T-helper 2 cell treated with Interferon-gamma antibody and Interleukin-4, amounts not matched to agents 5 μg/mL and 100 μg/mL, for 36 hours (primary cell): ENCODE measurements at regions not wholly inside any gene's neighbourhood (a gene's known extent, or its start where the extent isn't known, plus 50 kb on each side); places are given as distances from the start of the nearest gene placed in this dataset.
A peak's percentile ranks its signal among the peaks of the same experiment; 100 is the strongest.

ENCODE experiments used
- DNase-seq: peaks from one replicate; pipeline ENCODE4 v3.0.0; 2021; ENCODE audit warnings: low spot score
- H3K27ac Mint-ChIP-seq: one replicate; pipeline ENCODE4 v1.8.0; 2021; ENCODE audit warnings: mild to moderate bottlenecking, mixed read lengths
- H3K27me3 Mint-ChIP-seq: one replicate; pipeline ENCODE4 v1.8.0; 2021; ENCODE audit warnings: low read depth, mixed read lengths
- H3K36me3 Mint-ChIP-seq: one replicate; pipeline ENCODE4 v1.8.0; 2021; ENCODE audit warnings: low read depth, mixed read lengths
- H3K4me1 Mint-ChIP-seq: one replicate; pipeline ENCODE4 v1.8.0; 2021; ENCODE audit warnings: low read depth, mixed read lengths
- H3K4me3 Mint-ChIP-seq: one replicate; pipeline ENCODE4 v1.8.0; 2022; ENCODE audit warnings: mild to moderate bottlenecking, moderate library complexity, mixed read lengths
- H3K9me3 Mint-ChIP-seq: one replicate; pipeline ENCODE4 v1.8.0; 2021; ENCODE audit warnings: mixed read lengths

DNA sequence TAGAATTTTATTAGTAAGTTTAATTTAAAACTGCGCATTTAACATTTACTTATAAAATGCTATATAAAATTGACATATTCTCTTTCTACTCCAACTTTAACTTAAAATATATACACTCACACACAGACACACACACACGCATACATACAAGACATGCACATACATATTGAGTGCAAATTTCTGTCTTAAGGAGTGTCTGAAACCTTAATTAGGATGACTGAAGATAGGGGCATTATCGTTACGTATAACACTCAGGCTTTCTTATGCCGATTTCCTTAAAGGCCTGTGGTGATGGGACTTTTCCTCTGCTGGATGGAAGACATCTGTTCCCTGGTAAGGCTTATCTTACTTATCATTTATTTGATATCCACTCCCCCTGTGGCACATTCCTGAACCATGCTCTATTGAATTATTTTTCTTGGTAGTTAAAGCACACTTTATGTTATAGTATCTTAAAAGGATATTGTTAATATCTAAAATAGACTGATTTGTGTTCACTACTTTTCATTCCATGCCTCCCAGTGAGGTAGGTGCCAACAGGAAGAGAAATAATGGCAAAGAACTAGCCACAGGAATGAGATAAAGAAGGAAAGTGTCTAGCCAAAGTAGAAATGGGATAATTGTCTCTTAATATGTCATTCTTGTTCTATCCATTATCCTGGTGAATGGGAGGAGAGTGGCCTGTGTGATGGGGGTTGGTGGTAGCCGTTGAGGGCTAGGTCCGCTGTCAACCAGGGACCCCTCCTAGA lies 92.9 kb upstream of the GPRIN3 start:
- Mint-ChIP-seq H3K9me3 (no peaks in the 10 kb centered on the region), H3K27me3 (no peaks in the 10 kb centered on the region), H3K4me1 (no peaks in the 10 kb centered on the region), H3K4me3 (no peak overlapping the region), H3K27ac (no peak overlapping the region), H3K36me3 (no peaks in the 10 kb centered on the region)
- no peak for DNase-seq

DNA sequence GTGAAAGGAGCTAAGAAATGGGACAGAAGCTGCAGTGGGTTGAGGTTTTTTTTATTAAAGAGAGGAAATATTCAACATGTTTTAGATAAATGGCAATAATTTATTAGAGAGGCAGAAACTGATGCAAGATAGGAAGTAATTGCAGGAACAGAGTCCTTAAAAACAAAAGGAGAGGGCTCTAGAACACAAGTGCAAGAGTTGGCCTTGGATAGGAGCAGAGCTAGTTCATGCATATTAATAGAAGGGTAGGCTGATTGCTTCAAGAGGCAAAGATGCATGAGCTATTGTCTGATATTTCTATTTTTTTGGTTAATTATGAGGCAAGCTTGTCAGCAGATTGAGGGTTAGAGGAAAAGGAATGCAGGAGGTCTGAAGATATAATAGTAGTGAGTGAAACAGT lies 91.0 kb upstream of the GPRIN3 start:
- no peak for DNase-seq
- H3K27ac Mint-ChIP-seq = no peak overlapping the region
- H3K9me3 Mint-ChIP-seq = no peaks in the 10 kb centered on the region
- peaks cover 1% of the 10 kb centered on the region for H3K27me3 Mint-ChIP-seq
- H3K4me1 Mint-ChIP-seq = no peaks in the 10 kb centered on the region
- H3K4me3 Mint-ChIP-seq = no peak overlapping the region
- H3K36me3 Mint-ChIP-seq = no peaks in the 10 kb centered on the region

DNA sequence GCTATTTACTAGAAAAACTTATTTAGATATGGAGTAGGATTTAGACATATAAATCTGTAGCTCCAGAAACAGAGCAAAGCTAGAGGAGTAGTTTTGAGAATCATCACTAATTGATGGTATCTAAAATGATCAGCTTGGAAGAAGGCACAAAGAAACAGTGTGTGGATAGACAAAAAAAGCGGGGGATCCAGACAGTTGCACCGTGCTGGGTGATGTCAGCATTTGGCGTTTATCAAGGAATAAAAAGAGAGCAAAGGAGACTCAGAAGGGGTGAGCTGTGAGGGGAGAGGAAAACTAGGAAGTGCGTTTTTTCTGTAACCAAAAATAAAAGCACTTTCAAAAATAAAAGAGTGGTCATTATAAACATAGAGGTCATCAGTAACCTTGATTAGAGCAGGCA lies 90.5 kb upstream of the GPRIN3 start:
- Mint-ChIP-seq H3K4me1 (no peaks in the 10 kb centered on the region), H3K9me3 (no peaks in the 10 kb centered on the region), H3K27ac (no peak overlapping the region), H3K36me3 (no peaks in the 10 kb centered on the region), H3K4me3 (no peak overlapping the region), H3K27me3 (peaks cover 1% of the 10 kb centered on the region)
- no peak for DNase-seq

DNA sequence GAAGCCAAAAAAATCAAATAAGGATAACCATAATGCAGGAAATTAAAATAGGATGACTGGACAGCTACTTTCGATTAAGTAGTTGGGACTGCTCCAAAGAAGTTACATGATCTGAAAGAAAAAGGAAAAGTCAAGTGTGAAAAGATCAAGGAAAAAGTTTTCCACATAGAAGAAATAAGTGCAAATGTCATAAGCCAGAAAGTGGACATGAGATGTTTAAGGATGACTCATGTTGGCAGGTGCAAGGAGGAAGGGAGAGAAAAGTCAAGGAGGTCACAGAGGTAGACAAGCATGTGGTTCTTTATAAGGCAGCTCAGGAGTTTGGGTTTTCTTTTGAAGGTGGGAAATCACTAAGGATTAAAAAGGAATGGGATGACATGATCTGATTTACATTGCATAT lies 89.8 kb upstream of the GPRIN3 start:
- Mint-ChIP-seq H3K36me3 (no peaks in the 10 kb centered on the region), H3K4me1 (no peaks in the 10 kb centered on the region), H3K4me3 (no peak overlapping the region), H3K9me3 (no peaks in the 10 kb centered on the region), H3K27me3 (peaks cover 2% of the 10 kb centered on the region), H3K27ac (no peak overlapping the region)
- DNase-seq = no peak

DNA sequence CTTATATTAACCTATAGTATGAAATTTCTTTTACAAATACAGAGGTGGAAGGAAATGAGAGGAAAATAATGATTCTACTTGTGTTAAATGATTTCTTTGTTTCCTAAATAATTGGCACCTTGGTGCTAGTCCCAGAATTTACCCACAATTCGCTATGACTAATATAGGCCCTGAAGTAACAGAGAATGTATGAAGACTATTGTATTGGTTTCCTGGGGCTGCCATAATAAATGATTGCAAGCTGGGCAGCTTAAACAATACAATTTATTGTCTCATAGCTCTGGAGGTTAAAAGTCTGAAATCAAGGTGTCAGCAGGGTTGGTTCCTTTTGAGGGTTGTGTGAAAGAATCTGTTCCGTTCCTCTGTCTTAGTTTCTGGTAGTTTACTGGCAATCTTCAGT lies 74.8 kb upstream of the GPRIN3 start:
- Mint-ChIP-seq H3K4me1 (no peaks in the 10 kb centered on the region), H3K27me3 (peaks cover 23% of the 10 kb centered on the region), H3K4me3 (no peak overlapping the region), H3K9me3 (no peaks in the 10 kb centered on the region), H3K36me3 (no peaks in the 10 kb centered on the region), H3K27ac (no peak overlapping the region)
- DNase-seq = no peak

DNA sequence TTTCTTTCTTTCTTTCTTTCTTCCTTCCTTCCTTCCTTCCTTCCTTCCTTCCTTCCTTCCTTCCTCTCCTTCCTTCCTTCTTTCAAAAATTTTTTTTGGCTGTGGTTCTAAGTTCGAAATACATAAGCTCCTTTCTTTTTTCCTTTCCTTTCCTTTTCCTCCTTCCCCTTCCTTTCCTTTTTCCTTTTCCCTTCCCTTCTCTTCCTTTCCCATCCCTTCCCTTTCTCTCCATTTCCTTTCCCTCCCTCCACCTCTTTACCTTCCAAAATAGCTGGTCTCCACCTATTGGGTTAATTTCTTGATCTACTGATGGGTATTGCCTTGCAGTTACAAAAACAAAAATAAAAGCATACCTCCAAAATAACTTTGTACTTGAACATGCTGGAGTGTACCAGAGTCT lies 73.4 kb upstream of the GPRIN3 start:
- no peak for DNase-seq
- H3K36me3 Mint-ChIP-seq = no peaks in the 10 kb centered on the region
- peaks cover 2% of the 10 kb centered on the region for H3K4me1 Mint-ChIP-seq
- no peak overlapping the region for H3K4me3 Mint-ChIP-seq
- no peaks in the 10 kb centered on the region for H3K9me3 Mint-ChIP-seq
- H3K27me3 Mint-ChIP-seq = peaks cover 19% of the 10 kb centered on the region
- H3K27ac Mint-ChIP-seq = no peak overlapping the region

DNA sequence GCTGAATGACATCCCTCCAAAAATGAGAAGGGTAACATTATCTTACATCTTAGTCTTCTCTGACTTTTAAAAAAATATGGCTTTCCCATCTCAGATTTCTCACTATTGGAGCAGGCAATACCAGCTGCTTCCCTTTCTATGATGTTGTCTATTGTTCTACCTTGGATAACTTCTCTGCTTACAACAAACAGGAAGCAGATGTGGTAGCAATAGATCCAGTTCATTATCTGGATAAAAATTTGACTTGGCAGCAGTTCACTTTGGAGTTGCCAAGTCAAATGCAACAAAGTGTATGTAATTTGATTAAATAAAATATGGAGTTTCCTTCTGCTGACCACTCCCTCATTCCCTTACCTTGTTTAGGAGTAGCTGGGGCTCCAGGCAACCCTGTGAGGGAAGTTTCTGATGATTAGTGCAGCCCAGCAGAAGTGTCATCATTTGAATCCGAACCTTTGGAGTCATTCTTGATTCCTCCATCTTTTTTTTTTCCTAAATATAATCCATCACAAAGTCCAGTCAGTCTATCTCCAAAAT lies 72.0 kb upstream of the GPRIN3 start:
- peaks cover 16% of the 10 kb centered on the region for H3K27me3 Mint-ChIP-seq

DNA sequence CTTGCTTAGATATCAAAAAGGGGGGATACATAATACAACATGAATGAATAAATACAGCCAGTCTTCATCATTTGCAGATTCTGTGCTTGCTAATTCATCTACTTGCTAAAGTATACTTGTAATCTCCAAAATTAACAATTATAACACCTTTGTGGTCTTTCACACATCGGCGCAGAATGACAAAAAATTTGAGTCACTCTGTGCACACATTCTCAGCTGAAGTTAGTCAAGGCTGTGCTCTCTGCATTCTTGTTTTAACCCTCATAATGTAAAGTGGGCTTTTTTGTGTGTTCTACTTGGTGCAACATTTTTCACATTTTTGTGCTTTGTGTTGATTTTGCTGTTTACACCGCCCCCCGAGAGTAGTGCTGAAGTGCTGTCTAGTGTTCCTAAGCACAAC lies 65.8 kb upstream of the GPRIN3 start:
- DNase-seq = no peak
- peaks cover 8% of the 10 kb centered on the region for H3K9me3 Mint-ChIP-seq
- no peak overlapping the region for H3K4me3 Mint-ChIP-seq
- peaks cover 9% of the 10 kb centered on the region for H3K27me3 Mint-ChIP-seq
- H3K27ac Mint-ChIP-seq = no peak overlapping the region
- no peaks in the 10 kb centered on the region for H3K36me3 Mint-ChIP-seq
- H3K4me1 Mint-ChIP-seq = peaks cover 2% of the 10 kb centered on the region

More for the DNA sequence above, 72.0 kb upstream of the GPRIN3 start:
- no peak overlapping the region for H3K4me3 Mint-ChIP-seq
- no peaks in the 10 kb centered on the region for H3K36me3 Mint-ChIP-seq
- no peak overlapping the region for H3K27ac Mint-ChIP-seq
- peaks cover 2% of the 10 kb centered on the region for H3K4me1 Mint-ChIP-seq
- no peaks in the 10 kb centered on the region for H3K9me3 Mint-ChIP-seq
- no peak for DNase-seq

DNA sequence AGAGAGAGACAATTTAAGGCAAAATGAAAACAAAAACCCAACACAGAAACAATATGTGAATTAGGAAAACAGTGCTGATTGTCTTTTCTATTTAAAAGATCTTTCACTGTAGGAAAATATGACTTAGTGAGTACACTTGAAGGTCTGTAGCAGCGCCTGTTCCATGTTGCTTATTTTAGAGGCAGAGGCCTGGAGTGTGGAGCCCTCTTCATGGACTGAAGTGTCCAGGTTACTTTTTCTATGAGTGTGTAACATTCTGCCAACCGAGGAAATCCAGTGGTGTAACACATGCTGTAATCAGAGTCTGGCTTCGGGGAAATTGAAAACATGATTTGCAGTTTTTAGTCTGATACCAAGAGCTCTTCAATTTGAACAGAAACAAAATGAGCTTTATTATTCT lies 64.0 kb upstream of the GPRIN3 start:
- H3K4me1 Mint-ChIP-seq = peaks cover 8% of the 10 kb centered on the region
- no peak overlapping the region for H3K27ac Mint-ChIP-seq
- peaks cover 16% of the 10 kb centered on the region for H3K9me3 Mint-ChIP-seq
- peaks cover 3% of the 10 kb centered on the region for H3K36me3 Mint-ChIP-seq
- DNase-seq = no peak
- H3K4me3 Mint-ChIP-seq = no peak overlapping the region
- peaks cover 3% of the 10 kb centered on the region for H3K27me3 Mint-ChIP-seq

DNA sequence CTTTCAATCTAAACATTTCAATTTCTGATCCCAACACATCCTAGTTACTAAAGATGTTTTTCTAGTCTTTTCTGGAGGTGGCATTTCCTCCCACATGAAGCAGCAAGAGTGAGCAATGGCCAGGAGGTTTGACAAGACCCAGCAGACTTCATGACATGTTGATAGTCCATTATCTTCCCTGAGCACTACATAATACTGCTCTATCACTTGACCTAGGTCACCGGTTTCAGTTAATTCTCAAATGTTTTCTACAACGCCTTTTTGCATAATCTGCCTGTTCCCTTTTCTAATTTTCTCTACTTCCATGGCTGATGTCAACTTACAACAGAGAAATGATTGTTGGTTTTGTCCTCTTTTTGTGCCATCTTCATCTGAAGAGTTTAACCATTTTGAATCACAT lies 62.0 kb upstream of the GPRIN3 start:
- Mint-ChIP-seq H3K27me3 (peaks cover 3% of the 10 kb centered on the region), H3K36me3 (peaks cover 4% of the 10 kb centered on the region), H3K27ac (no peak overlapping the region), H3K4me3 (no peak overlapping the region), H3K4me1 (peaks cover 18% of the 10 kb centered on the region), H3K9me3 (peaks cover 24% of the 10 kb centered on the region)
- DNase-seq = no peak

DNA sequence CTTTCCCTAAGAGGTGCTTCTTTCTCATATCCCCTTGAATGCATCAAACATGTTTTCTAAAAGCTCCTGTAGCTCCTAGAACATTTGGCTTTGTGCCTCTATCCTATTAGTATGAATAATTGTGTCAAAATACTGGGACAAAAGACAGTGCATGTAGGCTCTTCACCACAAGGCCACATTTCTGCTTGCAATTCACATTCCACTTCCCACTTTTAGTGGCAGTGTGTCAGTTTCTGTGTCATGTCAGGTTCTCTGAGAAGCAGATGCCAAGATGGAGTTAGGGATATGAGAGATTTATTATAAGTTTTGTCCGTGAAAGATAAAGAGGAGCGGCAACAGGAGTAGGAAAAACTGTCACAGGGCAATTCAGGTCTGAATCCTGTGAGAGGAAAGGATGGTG lies 61.3 kb upstream of the GPRIN3 start:
- H3K4me3 Mint-ChIP-seq = no peak overlapping the region
- H3K9me3 Mint-ChIP-seq = peaks cover 27% of the 10 kb centered on the region
- no peak for DNase-seq
- H3K4me1 Mint-ChIP-seq = peaks cover 18% of the 10 kb centered on the region
- peaks cover 4% of the 10 kb centered on the region for H3K36me3 Mint-ChIP-seq
- H3K27ac Mint-ChIP-seq = no peak overlapping the region
- peaks cover 3% of the 10 kb centered on the region for H3K27me3 Mint-ChIP-seq

DNA sequence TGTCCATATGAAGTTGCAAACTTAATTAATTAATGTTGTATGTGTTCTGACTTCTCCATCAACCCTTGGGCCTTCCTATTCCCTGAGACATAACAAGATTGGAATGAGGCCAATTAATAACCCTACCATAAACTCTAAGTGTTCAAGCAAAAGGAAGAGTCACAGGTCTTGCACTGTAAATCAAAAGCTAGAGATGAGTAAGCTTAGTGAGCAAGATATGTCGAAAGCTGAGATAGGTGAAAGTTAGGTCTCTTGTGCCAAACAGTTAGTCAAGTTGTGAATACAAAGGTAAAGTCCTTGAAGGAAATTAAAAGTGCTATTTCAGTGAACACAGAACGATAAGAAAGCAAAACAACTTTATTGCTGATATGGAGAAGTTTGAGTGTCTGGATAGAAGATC lies 58.2 kb upstream of the GPRIN3 start:
- peaks cover 27% of the 10 kb centered on the region for H3K9me3 Mint-ChIP-seq
- peaks cover 3% of the 10 kb centered on the region for H3K27me3 Mint-ChIP-seq
- peak overlapping the region; percentile 0 for H3K4me3 Mint-ChIP-seq
- no peak overlapping the region for H3K27ac Mint-ChIP-seq
- H3K36me3 Mint-ChIP-seq = peaks cover 4% of the 10 kb centered on the region
- DNase-seq = no peak
- H3K4me1 Mint-ChIP-seq = peaks cover 18% of the 10 kb centered on the region

DNA sequence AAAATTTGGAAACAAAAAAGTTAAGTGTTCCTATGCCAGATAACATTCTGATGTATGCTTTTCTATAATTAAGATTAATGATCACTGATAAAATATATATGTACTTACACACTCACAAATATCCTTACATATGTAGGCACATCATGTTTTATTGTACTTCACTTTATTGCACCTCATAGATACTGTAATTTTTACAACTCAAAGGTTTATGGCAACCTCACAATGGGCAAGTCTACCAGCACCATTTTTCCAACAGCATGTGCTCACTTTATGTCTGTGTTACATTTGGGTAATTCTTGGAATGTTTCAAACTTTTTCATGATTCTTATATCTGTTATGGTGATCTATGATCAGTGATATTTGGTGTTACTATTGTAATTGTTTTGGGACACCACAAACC lies 57.8 kb upstream of the GPRIN3 start:
- Mint-ChIP-seq H3K36me3 (peaks cover 4% of the 10 kb centered on the region), H3K9me3 (peaks cover 27% of the 10 kb centered on the region), H3K4me1 (peaks cover 18% of the 10 kb centered on the region), H3K4me3 (no peak overlapping the region), H3K27ac (no peak overlapping the region), H3K27me3 (peaks cover 3% of the 10 kb centered on the region)
- no peak for DNase-seq

DNA sequence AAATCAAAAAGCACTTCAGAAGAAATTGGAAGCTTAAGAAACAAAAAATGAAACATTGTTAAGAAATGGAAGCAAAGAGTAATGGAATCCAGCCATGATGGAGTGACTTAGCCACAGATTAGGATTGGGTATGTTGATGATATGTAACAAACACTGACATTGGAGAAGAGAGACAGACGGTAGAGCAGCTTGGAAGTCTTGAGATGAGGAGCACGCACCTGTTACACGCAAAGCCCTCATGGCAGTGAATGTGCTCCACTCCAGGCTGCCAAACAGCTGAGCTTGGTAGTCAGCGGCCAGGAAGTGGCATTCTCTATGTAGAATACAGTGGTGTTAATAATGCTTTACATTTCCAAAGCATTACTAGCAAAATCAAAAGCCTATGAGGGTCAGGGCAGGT lies 56.9 kb upstream of the GPRIN3 start:
- peaks cover 4% of the 10 kb centered on the region for H3K36me3 Mint-ChIP-seq
- DNase-seq = no peak
- peaks cover 8% of the 10 kb centered on the region for H3K27me3 Mint-ChIP-seq
- H3K27ac Mint-ChIP-seq = no peak overlapping the region
- H3K4me3 Mint-ChIP-seq = no peak overlapping the region
- H3K9me3 Mint-ChIP-seq = peaks cover 20% of the 10 kb centered on the region
- peaks cover 18% of the 10 kb centered on the region for H3K4me1 Mint-ChIP-seq

DNA sequence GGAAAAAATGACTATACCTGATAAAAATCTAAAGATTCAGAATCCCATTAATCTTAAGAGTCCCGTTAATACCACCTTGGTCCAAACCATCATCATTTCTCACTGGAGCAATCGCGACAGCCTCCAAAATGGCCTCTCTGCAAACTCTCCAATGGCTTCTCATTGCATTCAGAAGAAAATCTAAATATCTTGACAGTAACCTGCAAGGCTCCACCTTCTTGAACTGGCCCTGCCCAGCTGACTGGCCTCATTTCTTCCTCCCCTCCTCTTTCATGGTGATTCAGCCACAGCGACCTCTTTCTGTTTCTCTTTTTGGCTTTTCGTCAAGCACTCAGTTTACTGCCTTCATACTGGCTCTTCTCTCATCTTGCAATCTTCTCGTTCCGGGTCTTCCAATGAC lies 56.2 kb upstream of the GPRIN3 start:
- peaks cover 4% of the 10 kb centered on the region for H3K36me3 Mint-ChIP-seq
- peaks cover 18% of the 10 kb centered on the region for H3K4me1 Mint-ChIP-seq
- H3K27ac Mint-ChIP-seq = no peak overlapping the region
- peaks cover 8% of the 10 kb centered on the region for H3K27me3 Mint-ChIP-seq
- no peak overlapping the region for H3K4me3 Mint-ChIP-seq
- DNase-seq = no peak
- H3K9me3 Mint-ChIP-seq = peaks cover 20% of the 10 kb centered on the region
